Endodermal cell (in vitro differentiated cells): ENCODE measurements at regions not wholly inside any gene's neighbourhood (a gene's known extent, or its start where the extent isn't known, plus 50 kb on each side); places are given as distances from the start of the nearest gene placed in this dataset.

ENCODE experiments used
- DNase-seq: peaks from one replicate; pipeline ENCODE4 v3.0.0-alpha.2; 2017
- H3K27ac ChIP-seq: 2 replicates; pipeline ENCODE4 v1.5.1; 2013; ENCODE audit warnings: mild to moderate bottlenecking, low read depth, low read length, moderate library complexity
- H3K27me3 ChIP-seq: 2 replicates; pipeline ENCODE4 v1.6.1; 2013; ENCODE audit warnings: mild to moderate bottlenecking, low read length, moderate library complexity; ENCODE audit not compliant: insufficient read depth, control insufficient read depth, poor library complexity, severe bottlenecking
- H3K36me3 ChIP-seq: 2 replicates; pipeline ENCODE4 v1.7.0; 2013; ENCODE audit warnings: mild to moderate bottlenecking, low read length, moderate library complexity; ENCODE audit not compliant: control insufficient read depth, insufficient read depth
- H3K4me1 ChIP-seq: one replicate; pipeline ENCODE4 v1.7.0; 2013; ENCODE audit warnings: low read length; ENCODE audit not compliant: control insufficient read depth, insufficient read depth
- H3K4me3 ChIP-seq: 2 replicates; pipeline ENCODE4 v1.5.1; 2013; ENCODE audit warnings: mild to moderate bottlenecking, low read length, moderate library complexity
- H3K9ac ChIP-seq: 2 replicates; pipeline ENCODE4 v1.6.1; 2013; ENCODE audit warnings: mild to moderate bottlenecking, low read length, moderate library complexity; ENCODE audit not compliant: poor library complexity, severe bottlenecking; ENCODE audit errors: extremely low read depth
- H3K9me3 ChIP-seq: 2 replicates; pipeline ENCODE4 v1.6.1; 2013; ENCODE audit warnings: mild to moderate bottlenecking, low read length, moderate library complexity; ENCODE audit not compliant: control insufficient read depth
- H3K27ac Mint-ChIP-seq: 2 replicates; pipeline ENCODE4 v1.8.0; 2020; ENCODE audit warnings: mixed read lengths
- H3K27me3 Mint-ChIP-seq: 2 replicates; pipeline ENCODE4 v1.8.0; 2021; ENCODE audit warnings: mild to moderate bottlenecking, mixed read lengths; ENCODE audit not compliant: insufficient read depth
- H3K36me3 Mint-ChIP-seq: 2 replicates; pipeline ENCODE4 v1.8.0; 2020; ENCODE audit warnings: low read depth, mixed read lengths
- H3K4me1 Mint-ChIP-seq: 2 replicates; pipeline ENCODE4 v1.8.0; 2020; ENCODE audit warnings: mixed read lengths
- H3K4me3 Mint-ChIP-seq: 2 replicates; pipeline ENCODE4 v1.8.0; 2020; ENCODE audit warnings: mild to moderate bottlenecking, moderate library complexity, mixed read lengths
- H3K9me3 Mint-ChIP-seq: 2 replicates; pipeline ENCODE4 v1.8.0; 2020; ENCODE audit warnings: mild to moderate bottlenecking, mixed read lengths
- CTCF ChIP-seq: fragments of 200-600 bp; sonication (generic); conservative IDR thresholded peaks from 2 replicates; pipeline ENCODE4 v1.5.0; 2021; ENCODE audit warnings: antibody characterized with exemption, mild to moderate bottlenecking

DNA sequence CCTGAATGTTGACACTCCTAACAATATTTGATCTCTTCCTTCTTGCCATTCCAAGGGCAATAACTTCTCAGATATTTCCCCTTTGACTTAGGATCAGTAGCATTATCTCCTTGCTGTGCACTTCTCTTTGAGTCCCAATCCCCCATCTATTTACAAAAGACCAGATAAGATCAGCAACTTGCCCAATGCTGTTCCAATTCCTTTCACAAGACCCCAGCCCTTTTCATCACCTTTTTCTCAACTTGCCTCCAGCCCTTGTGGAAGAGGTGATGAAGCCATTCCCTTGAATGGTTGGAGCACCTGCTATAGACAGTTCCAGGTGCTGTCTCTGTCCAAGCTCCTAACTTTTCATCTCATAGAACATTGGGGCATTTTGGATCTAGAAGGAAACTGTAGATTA lies 51.1 kb upstream of the ARID5B start:
- no peaks in the 10 kb centered on the region for H3K9me3 ChIP-seq
- no peaks in the 10 kb centered on the region for H3K27me3 ChIP-seq
- peaks cover 10% of the 10 kb centered on the region for H3K4me1 Mint-ChIP-seq
- no peak overlapping the region for H3K9ac ChIP-seq
- no peaks in the 10 kb centered on the region for H3K36me3 ChIP-seq
- H3K4me3 Mint-ChIP-seq = no peak overlapping the region
- H3K36me3 Mint-ChIP-seq = no peaks in the 10 kb centered on the region
- TF ChIP-seq CTCF = no peak
- H3K4me3 ChIP-seq = no peak overlapping the region
- H3K27ac ChIP-seq = no peak overlapping the region
- no peak for DNase-seq
- no peaks in the 10 kb centered on the region for H3K4me1 ChIP-seq
- peaks cover 32% of the 10 kb centered on the region for H3K27me3 Mint-ChIP-seq
- no peak overlapping the region for H3K27ac Mint-ChIP-seq
- no peaks in the 10 kb centered on the region for H3K9me3 Mint-ChIP-seq
